ENCODE measurements at regions not wholly inside any gene's neighbourhood (a gene's known extent, or its start where the extent isn't known, plus 50 kb on each side); places are given as distances from the start of the nearest gene placed in this dataset.

DNA sequence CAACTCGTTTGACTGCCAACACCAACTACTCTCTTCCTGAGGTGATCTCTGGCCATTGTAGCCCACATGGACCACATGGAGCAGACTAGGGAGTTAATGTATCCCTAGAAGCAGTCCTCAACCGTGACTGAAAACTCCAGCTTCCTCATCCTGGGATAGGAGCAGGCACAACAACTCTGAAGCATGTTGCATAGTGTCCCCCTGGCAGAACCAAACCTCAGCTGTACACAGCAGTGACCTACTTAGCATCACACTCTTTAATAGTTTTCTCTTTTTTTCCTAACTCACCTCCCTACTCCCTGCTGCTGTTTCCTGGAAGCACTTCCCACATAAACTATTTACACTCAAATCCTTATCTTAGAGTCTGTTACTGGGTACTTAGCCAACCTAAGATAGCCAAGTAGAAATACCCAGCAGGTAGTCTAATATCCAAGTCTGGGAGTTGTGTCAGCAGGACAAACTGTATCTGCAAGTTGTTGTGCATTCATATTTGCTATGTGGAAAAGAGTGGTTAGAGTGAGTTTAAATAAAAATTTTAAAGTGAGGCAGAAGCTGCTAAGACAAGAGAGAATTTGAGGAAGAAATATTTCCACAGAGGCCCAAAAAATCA, 228.8 kb downstream of the LTN1 start:
- no peak for TF ChIP-seq POLR2AphosphoS5 (IDR thresholded peaks at IDR 0.05)
- TF ChIP-seq, protein P1, sequence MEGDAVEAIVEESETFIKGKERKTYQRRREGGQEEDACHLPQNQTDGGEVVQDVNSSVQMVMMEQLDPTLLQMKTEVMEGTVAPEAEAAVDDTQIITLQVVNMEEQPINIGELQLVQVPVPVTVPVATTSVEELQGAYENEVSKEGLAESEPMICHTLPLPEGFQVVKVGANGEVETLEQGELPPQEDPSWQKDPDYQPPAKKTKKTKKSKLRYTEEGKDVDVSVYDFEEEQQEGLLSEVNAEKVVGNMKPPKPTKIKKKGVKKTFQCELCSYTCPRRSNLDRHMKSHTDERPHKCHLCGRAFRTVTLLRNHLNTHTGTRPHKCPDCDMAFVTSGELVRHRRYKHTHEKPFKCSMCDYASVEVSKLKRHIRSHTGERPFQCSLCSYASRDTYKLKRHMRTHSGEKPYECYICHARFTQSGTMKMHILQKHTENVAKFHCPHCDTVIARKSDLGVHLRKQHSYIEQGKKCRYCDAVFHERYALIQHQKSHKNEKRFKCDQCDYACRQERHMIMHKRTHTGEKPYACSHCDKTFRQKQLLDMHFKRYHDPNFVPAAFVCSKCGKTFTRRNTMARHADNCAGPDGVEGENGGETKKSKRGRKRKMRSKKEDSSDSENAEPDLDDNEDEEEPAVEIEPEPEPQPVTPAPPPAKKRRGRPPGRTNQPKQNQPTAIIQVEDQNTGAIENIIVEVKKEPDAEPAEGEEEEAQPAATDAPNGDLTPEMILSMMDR (IDR thresholded peaks at IDR 0.05): no peak
- no peak for TF ChIP-seq POLR2A (IDR thresholded peaks at IDR 0.05)
- no peak for TF ChIP-seq EP300 (IDR thresholded peaks at IDR 0.05)
